GM12878 (cell line): ENCODE measurements at regions not wholly inside any gene's neighbourhood (a gene's known extent, or its start where the extent isn't known, plus 50 kb on each side); places are given as distances from the start of the nearest gene placed in this dataset.

Experiments
- ATAC-seq: fragments of 200-7000 bp; cut with Tn5 transposase; 3 replicates; pipeline ENCODE4 v1.9.1; 2020; ENCODE audit warnings: mild to moderate bottlenecking, moderate library complexity
- BruUV-seq: library from RNA; stranded (reverse); fragments of 400-500 nt; replicated peaks from 2 replicates; lab custom pipeline; 2021; lab: Mats Ljungman, UMichigan
- CTCF ChIA-PET: fragments of 300-600 bp; sonication (Branson Sonifier 250); formaldehyde crosslinking; extraction: SDS; loops from one replicate; lab custom pipeline; 2021; ENCODE audit warnings: inconsistent platforms; lab: Yijun Ruan, JAX
- POLR2A ChIA-PET: fragments of 350-600 bp; formaldehyde crosslinking; extraction: SDS; loops from one replicate; lab custom pipeline; 2021; ENCODE audit warnings: inconsistent platforms; lab: Charles Lee
- RAD21 ChIA-PET: fragments of 300-600 bp; sonication (Branson Sonifier 250); formaldehyde crosslinking; loops from one replicate; lab custom pipeline; 2023; ENCODE audit warnings: antibody characterized with exemption; ENCODE audit not compliant: unreplicated experiment; lab: Charles Lee
- SMC1A ChIA-PET: fragments of 300-600 bp; sonication (Branson Sonifier 250); formaldehyde crosslinking; loops from one replicate; lab custom pipeline; 2023; ENCODE audit not compliant: unreplicated experiment, uncharacterized antibody; lab: Charles Lee
- DNase-seq: peaks from one replicate; pipeline ENCODE4 v3.0.0-alpha.2; 2011; ENCODE audit warnings: low read depth, low spot score
- FAIRE-seq: peaks from 3 replicates; lab custom pipeline; 2011; peaks lifted over from hg19 to GRCh38; lab: Jason Lieb, UNC
- H2AFZ ChIP-seq: 2 replicates; pipeline ENCODE4 v1.6.0; 2011; ENCODE audit warnings: low read depth, low read length, control low read depth; ENCODE audit not compliant: control insufficient read depth
- H3K27ac ChIP-seq: 2 replicates; pipeline ENCODE4 v1.5.1; 2011; ENCODE audit warnings: control low read depth; ENCODE audit not compliant: control insufficient read depth, insufficient read depth
- H3K27me3 ChIP-seq, 2 experiments: replicated peaks in 1 of 2; 2 replicates each; pipeline versions ENCODE4 v1.6.0 to v1.6.1; 2011; ENCODE audit warnings: low read length in 1 of 2; ENCODE audit not compliant: control insufficient read depth in 2 of 2, insufficient read depth in 2 of 2
- H3K36me3 ChIP-seq, 2 experiments: 2 replicates each; pipeline ENCODE4 v1.5.1; 2011; ENCODE audit warnings: low read length in 1 of 2; ENCODE audit not compliant: control insufficient read depth in 2 of 2, insufficient read depth in 2 of 2
- H3K4me1 ChIP-seq: 2 replicates; pipeline ENCODE4 v1.6.1; 2011; ENCODE audit warnings: mild to moderate bottlenecking, low read length, moderate library complexity, mixed read lengths; ENCODE audit not compliant: control insufficient read depth, insufficient read depth
- H3K4me2 ChIP-seq: 2 replicates; pipeline ENCODE4 v1.6.0; 2011; ENCODE audit warnings: control low read depth; ENCODE audit not compliant: control insufficient read depth, insufficient read depth
- H3K4me3 ChIP-seq: fragments of 200-600 bp; sonication (generic); 2 replicates; pipeline ENCODE4 v1.5.1; 2016
- H3K79me2 ChIP-seq: 2 replicates; pipeline ENCODE4 v1.6.0; 2011; ENCODE audit warnings: low read length; ENCODE audit not compliant: control insufficient read depth, insufficient read depth
- H3K9ac ChIP-seq: 2 replicates; pipeline ENCODE4 v1.8.0; 2011; ENCODE audit warnings: low read length, control low read depth, mixed read lengths; ENCODE audit not compliant: control insufficient read depth, insufficient read depth
- H3K9me3 ChIP-seq: replicated peaks from 3 replicates; pipeline ENCODE4 v1.5.1; 2011; ENCODE audit warnings: mild to moderate bottlenecking, low read length; ENCODE audit not compliant: control insufficient read depth, insufficient read depth
- H4K20me1 ChIP-seq: 2 replicates; pipeline ENCODE4 v1.6.0; 2011; ENCODE audit not compliant: control insufficient read depth, insufficient read depth
- BRCA1 ChIP-seq: IDR thresholded peaks from 2 replicates; pipeline ENCODE4 v1.6.1; 2011; ENCODE audit warnings: low read depth, low read length, improper control_type of control experiment
- DPF2 ChIP-seq: fragments of 450-650 bp; IDR thresholded peaks from 2 replicates; pipeline ENCODE4 v1.6.1; 2017; ENCODE audit warnings: mild to moderate bottlenecking
- FOS ChIP-seq: IDR thresholded peaks from 3 replicates; pipeline ENCODE4 v1.6.1; 2011; ENCODE audit warnings: borderline replicate concordance; ENCODE audit not compliant: insufficient read length; ENCODE audit errors: extremely low read depth
- HCFC1 ChIP-seq: fragments of 150-350 bp; IDR thresholded peaks from 2 replicates; pipeline ENCODE4 v1.6.1; 2014; ENCODE audit warnings: low read length
- MEF2B ChIP-seq: fragments of 450-650 bp; IDR thresholded peaks from 2 replicates; pipeline ENCODE4 v1.6.1; 2018; ENCODE audit warnings: mild to moderate bottlenecking, moderate library complexity; ENCODE audit not compliant: partially characterized antibody, poor library complexity, severe bottlenecking
- MXI1 ChIP-seq: fragments of 150-350 bp; IDR thresholded peaks from 2 replicates; pipeline ENCODE4 v1.6.1; 2011; ENCODE audit warnings: low read depth, mild to moderate bottlenecking, inconsistent platforms, low read length, improper control_type of control experiment
- NR2C2 ChIP-seq: IDR thresholded peaks from 2 replicates; pipeline ENCODE4 v1.6.1; 2011; ENCODE audit warnings: borderline replicate concordance, low read depth; ENCODE audit not compliant: control insufficient read depth, insufficient read length
- POU2F2 ChIP-seq: IDR thresholded peaks from 3 replicates; pipeline ENCODE4 v1.6.1; 2011; ENCODE audit warnings: low read depth, mild to moderate bottlenecking, low read length, borderline replicate concordance
- RB1 ChIP-seq: fragments of 450-650 bp; formaldehyde crosslinking; IDR thresholded peaks from 2 replicates; pipeline ENCODE4 v1.6.1; 2017; ENCODE audit warnings: mild to moderate bottlenecking, borderline replicate concordance
- REST ChIP-seq: IDR thresholded peaks from 2 replicates; pipeline ENCODE4 v1.6.1; 2012; ENCODE audit warnings: mild to moderate bottlenecking, low read depth, low read length
- SMAD1 ChIP-seq: fragments of 450-650 bp; IDR thresholded peaks from 2 replicates; pipeline ENCODE4 v1.6.1; 2018; ENCODE audit warnings: mild to moderate bottlenecking, low read depth; ENCODE audit not compliant: partially characterized antibody
- SMAD5 ChIP-seq: IDR thresholded peaks from 2 replicates; pipeline ENCODE4 v1.6.1; 2016; ENCODE audit warnings: antibody characterized with exemption, low read depth
- ZZZ3 ChIP-seq: IDR thresholded peaks from 2 replicates; pipeline ENCODE4 v1.6.1; 2011; ENCODE audit warnings: low read depth; ENCODE audit not compliant: control insufficient read depth, insufficient read length
- WGBS: methylation state at CpG from one replicate; pipeline ENCODE4 v1.1.6; 2016; ENCODE audit warnings: low lambda C conversion rate; ENCODE audit not compliant: insufficient replicate concordance, insufficient coverage; ENCODE audit errors: missing lambda C conversion rate; 5-methylcytosine and 5-hydroxymethylcytosine counted together
- in situ Hi-C: fragments of 300-500 bp; cut with MboI; formaldehyde crosslinking; loops from 9 replicates; pipeline ENCODE4 v1.14.3; 2018; ENCODE audit warnings: mixed read lengths
- intact Hi-C: fragments of 100-400 bp; cut with micrococcal nuclease; formaldehyde crosslinking; loops from one replicate; pipeline ENCODE4 v1.14.2; 2022; ENCODE audit not compliant: unreplicated experiment
- TF ChIP-seq, protein P1 (sequence below): IDR thresholded peaks from 2 replicates; pipeline ENCODE4 v1.6.1; 2011; ENCODE audit warnings: borderline replicate concordance, low read depth, mild to moderate bottlenecking, moderate library complexity, mixed read lengths, low read length; ENCODE audit not compliant: insufficient read depth; ENCODE audit errors: extremely low read length

- Histone ChIP-seq H3K4me1 (no peaks in the 10 kb centered on the region), H4K20me1 (no peaks in the 10 kb centered on the region), H3K4me3 (no peak overlapping the region), H3K79me2 (no peaks in the 10 kb centered on the region), H3K27ac (no peak overlapping the region), H2AFZ (no peak overlapping the region), H3K36me3 (no peaks in the 10 kb centered on the region), H3K27me3 (no peaks in the 10 kb centered on the region), H3K4me2 (no peak overlapping the region), H3K9me3 (no peaks in the 10 kb centered on the region; the same call in 2 of the 3 replicates), H3K9ac (no peak overlapping the region)
- ChIA-PET RAD21 (interaction anchor here (1.0 kb wide), 1 partner anchor 77 kb away, joined by 3 read pairs; no protein-coding TSS in a partner anchor), POLR2A (interaction anchor here (1.3 kb wide), 1 partner anchor 129 kb away, joined by 3 read pairs; no protein-coding TSS in a partner anchor), CTCF (interaction anchor here (1.5 kb wide), 1 partner anchor 10 kb away, joined by 3 read pairs; no protein-coding TSS in a partner anchor), SMC1A (interaction anchor here (0.9 to 2.8 kb wide), 6 partner anchors 12 to 99 kb away, joined by 3 to 8 read pairs (median 5); no protein-coding TSS in a partner anchor)
- BruUV-seq = no TSS peak
- TF ChIP-seq REST (peak; percentile 91), SMAD5 (no peak)
- intact Hi-C loops (no loop called here), in situ Hi-C loops (no loop called here)
- no peak for FAIRE-seq
- ATAC-seq = no peak
- DNase-seq = no peak
- 31% methylated on average over 3 of the region's 3 CpGs for WGBS
Observed at GRCh38 chr6:12440981-12441380, 150.8 kb downstream of the EDN1 start.

DNA sequence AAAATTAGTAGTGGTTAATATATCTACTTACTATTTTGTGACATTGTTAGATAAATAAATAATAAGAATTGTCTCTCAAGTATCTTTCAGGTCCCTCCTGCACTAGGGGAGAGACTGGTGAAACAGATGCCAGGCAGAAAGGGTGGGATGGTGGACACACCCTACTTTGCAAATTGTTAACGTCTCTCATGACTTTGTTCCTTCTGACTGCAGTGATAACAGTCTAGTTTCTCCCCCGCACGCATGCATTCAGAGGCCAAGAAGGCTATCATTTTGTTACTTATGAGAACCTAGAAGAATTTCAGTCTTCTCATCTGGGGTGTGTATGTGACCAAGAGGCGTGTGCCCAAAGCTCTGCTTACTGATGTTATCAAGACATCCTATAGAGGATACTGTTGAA is 152.3 kb downstream of the EDN1 start:
- FAIRE-seq (no peak), ATAC-seq (no peak), DNase-seq (no peak)
- ChIA-PET RAD21 (no interaction called here), SMC1A (interaction anchor here (1.0 kb wide), 1 partner anchor 21 kb away, joined by 3 read pairs; no protein-coding TSS in a partner anchor), POLR2A (no interaction called here), CTCF (interaction anchor here (1.4 kb wide), 1 partner anchor 40 kb away, joined by 4 read pairs; no protein-coding TSS in a partner anchor)
- H3K36me3 ChIP-seq = no peaks in the 10 kb centered on the region
- H3K4me1 ChIP-seq = no peaks in the 10 kb centered on the region
- BruUV-seq = no TSS peak
- intact Hi-C loops = no loop called here
- H3K27me3 ChIP-seq = no peaks in the 10 kb centered on the region
- in situ Hi-C loops = no loop called here
- WGBS = 67% methylated on average over 4 of the region's 4 CpGs
- no peaks in the 10 kb centered on the region for H3K79me2 ChIP-seq
- H3K4me2 ChIP-seq = no peak overlapping the region
- H3K9me3 ChIP-seq = no peaks in the 10 kb centered on the region
- no peak overlapping the region for H2AFZ ChIP-seq
- no peaks in the 10 kb centered on the region for H4K20me1 ChIP-seq
- H3K9ac ChIP-seq = no peak overlapping the region
- no peak overlapping the region for H3K4me3 ChIP-seq
- H3K27ac ChIP-seq = no peak overlapping the region
- TF ChIP-seq POU2F2 (no peak), SMAD1 (no peak), NR2C2 (no peak), BRCA1 (no peak), HCFC1 (no peak), MEF2B (no peak), DPF2 (no peak), ZZZ3 (no peak), FOS (no peak), RB1 (no peak), MXI1 (no peak)
- TF ChIP-seq, protein P1, sequence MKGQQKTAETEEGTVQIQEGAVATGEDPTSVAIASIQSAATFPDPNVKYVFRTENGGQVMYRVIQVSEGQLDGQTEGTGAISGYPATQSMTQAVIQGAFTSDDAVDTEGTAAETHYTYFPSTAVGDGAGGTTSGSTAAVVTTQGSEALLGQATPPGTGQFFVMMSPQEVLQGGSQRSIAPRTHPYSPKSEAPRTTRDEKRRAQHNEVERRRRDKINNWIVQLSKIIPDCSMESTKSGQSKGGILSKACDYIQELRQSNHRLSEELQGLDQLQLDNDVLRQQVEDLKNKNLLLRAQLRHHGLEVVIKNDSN = no peak
